Amygdala (tissue), 56 donors: ENCODE measurements at regions not wholly inside any gene's neighbourhood (a gene's known extent, or its start where the extent isn't known, plus 50 kb on each side); places are given as distances from the start of the nearest gene placed in this dataset.
"Not testable (repeated sequence)": the region's sequence is repeated elsewhere in the genome, so short reads cannot be mapped to it uniquely, and the experiment has no call there.

Source experiments
- DNase-seq, 56 donors: peaks; one replicate each; lab custom pipeline; 2025; lab: John Stamatoyannopoulos, UW

DNA sequence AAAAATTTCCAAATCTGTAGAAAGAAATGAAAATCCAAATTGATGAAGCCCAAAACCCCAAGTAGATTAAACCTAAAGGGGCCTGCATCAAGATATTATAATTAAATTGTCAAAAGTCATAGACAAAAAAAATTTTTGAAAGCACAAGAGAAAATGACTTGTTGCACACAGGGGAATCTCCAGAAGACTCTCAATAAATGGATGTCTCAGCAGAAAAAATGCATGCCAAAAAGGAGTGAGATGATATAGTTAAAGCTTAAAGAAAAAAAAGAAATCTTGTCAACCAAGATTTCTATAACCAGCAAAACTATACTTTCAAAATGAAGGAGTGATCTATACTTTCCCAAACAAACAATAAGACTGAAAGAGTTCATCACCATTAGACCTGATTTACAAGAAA, 393.2 kb upstream of the SPAG17 start:
- no peak for DNase-seq

DNA sequence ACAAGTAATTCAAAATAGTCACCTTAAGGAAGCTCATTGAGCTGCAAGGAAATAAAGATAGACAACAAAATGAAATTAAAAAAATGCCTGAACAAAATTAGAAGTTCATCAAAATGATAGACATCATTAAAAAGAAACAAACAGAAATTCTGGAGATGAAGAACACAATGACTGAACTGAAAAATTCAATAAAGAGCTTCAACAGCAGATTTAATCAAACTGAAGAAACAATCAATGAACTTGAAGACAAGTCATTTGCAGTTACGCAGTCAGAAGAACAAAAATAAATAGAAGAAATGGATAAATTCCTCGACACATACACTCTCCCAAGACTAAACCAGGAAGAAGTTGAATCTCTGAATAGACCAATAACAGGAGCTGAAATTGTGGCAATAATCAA, 390.0 kb upstream of the SPAG17 start:
- no peak for DNase-seq

DNA sequence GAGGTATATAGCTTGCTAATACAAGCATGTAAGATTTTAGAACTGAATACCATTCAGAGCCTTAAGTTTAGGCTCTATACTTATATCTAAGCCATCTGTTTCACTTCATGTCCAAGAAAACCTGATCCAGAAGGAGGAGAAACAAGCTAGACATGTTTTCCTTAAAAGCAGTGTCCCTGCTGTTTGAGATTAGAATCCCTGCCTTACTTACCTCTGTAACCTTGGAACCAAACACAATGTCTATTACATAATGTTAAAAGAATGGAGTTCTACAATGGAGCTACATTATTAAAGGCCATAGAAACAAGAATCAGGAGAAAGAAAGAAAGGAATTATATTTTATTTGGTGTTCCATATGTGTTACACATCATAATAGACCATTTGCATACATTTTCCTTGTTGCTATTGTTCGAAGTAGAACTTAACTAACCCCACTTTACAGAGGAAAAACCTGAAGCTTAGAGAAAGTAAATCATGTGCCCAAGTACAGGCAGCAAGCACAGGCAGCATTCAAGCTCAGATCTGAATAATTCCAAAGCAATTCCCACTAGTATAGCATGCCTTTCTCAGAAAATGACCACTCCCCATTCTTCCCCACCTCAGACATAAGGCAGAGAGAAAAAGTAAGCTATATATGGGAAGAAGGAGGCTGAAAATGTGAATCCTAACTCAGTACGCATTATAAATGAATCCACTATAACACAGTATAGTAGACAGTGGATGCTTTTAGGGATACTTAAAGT, 380.1 kb upstream of the SPAG17 start:
- no peak for DNase-seq

GRCh38 chr1:118563981-118564951, 379.2 kb upstream of the SPAG17 start:
- no peak for DNase-seq

DNA sequence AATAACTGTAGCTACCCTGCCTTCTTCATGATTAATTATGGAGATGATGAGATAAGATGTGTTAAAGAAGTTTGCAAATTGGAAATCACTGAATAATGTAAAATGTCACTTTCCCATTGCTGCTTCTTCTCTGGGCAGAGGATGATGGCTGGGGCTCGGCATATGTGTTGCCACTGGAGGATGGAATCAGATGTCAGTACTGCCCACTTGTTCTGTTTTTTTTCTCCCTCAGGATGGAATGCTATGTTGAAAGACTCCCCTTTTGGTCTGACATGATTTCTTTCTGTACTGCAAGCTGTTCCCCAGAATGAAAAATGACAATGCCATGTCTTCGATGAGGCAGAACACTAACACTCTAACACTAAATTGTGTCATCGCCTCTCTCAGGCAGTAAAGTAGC, 373.9 kb upstream of the SPAG17 start:
- no peak for DNase-seq

DNA sequence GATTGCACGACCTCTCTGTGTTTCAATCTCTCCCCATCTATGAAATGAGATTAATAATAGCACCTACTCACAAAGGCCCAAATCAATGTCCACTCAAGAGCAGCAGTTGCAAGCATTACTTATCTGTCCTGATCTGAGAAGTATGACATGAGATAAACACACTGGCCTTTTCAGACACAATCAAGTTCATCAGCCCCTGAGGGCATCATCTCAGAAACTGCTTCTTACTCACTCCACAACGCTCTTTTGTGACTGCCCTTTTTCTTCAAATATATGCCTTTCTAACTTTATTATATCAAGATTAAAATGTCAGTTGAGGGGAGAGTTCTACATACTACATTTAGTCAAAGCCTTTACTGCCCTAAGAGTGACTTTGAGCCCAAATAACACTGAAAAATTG, 371.9 kb upstream of the SPAG17 start:
- DNase-seq: no peak

- DNase-seq: no peak
Measured at GRCh38 chr1:118555638-118556037, 370.6 kb upstream of the SPAG17 start.

DNA sequence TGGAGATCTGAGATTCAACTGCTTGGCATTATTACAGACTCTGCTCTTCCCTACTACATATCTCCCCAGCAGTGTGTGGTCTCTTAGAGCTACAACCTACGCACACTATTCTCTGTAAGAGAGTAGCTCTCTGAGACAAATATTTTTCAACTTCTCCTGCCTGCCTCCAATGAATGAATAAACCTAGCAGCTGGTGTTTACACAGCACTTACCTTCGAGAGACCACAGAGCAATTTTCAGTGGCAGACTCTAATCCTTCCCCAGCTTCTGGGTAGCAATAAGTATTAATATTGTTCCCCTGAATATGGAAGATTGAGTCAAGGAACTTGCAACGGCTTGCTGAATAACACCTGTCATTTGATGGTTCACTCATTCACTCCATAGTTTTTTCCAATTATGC, 350.9 kb upstream of the SPAG17 start:
- DNase-seq: no peak

DNA sequence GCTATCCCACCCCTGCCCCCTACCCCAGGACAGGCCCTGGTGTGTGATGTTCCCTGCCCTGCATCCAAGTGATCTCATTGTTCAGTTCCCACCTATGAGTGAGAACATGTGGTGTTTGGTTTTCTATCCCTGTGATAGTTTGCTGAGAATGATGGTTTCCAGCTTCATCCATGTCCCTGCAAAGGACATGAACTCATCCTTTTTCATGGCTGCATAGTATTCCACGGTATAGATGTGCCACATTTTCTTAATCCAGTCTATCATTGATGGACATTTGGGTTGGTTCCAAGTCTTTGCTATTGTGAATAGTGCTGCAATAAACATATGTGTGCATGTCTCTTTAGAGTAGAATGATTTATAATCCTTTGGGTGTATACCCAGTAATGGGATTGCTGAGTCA, 326.9 kb upstream of the SPAG17 start:
- not testable (repeated sequence) for DNase-seq

GRCh38 chr1:118504867-118505266, 319.8 kb upstream of the SPAG17 start:
- no peak for DNase-seq

DNA sequence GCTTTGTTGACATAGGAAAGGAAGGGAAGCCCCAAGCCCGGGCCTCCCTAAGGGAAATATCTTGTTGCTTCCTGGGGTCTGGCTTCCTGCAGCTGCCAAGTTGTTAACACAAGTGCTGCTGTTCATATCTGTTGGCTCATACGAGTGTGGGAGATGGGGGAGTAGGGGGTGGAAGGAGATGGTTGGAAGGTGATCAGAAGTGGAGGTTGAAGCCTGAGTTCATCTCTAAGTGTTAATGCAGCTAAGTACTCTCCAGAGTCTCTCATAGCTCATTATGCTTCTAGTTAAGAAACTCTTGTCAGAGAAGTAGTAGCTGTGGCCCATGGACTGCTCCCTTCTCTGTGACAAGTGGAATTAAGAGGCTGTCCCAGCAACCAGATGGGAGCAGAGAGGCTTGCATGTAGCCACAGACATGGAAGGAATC, 319.2 kb upstream of the SPAG17 start:
- no peak for DNase-seq

- DNase-seq: no peak
Measured at GRCh38 chr1:118503752-118504151, 318.7 kb upstream of the SPAG17 start.

DNA sequence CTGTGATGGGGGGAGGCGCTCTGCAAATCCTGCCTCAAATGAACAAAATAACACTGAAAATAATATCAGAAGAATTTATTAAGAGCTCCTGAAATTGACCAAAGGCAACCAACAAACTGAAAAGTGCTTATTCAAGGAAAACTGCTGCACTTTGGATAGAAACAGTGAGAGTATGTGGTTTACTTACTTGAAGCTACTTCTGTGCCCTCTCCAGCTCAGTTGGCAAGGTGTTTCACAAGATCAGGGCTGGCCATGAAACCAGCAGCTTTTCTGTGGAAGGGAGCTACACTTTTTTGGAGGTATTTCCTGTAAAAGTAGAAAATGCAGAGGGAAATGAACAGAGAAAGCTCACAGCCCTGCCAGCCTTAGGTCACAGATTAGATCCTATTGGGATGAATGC, 310.0 kb upstream of the SPAG17 start:
- no peak for DNase-seq

GRCh38 chr1:118488787-118489186, 303.8 kb upstream of the SPAG17 start:
- no peak for DNase-seq

GRCh38 chr1:118487932-118488331, 302.9 kb upstream of the SPAG17 start:
- no peak for DNase-seq

GRCh38 chr1:118487091-118487490, 302.1 kb upstream of the SPAG17 start:
- no peak for DNase-seq

DNA sequence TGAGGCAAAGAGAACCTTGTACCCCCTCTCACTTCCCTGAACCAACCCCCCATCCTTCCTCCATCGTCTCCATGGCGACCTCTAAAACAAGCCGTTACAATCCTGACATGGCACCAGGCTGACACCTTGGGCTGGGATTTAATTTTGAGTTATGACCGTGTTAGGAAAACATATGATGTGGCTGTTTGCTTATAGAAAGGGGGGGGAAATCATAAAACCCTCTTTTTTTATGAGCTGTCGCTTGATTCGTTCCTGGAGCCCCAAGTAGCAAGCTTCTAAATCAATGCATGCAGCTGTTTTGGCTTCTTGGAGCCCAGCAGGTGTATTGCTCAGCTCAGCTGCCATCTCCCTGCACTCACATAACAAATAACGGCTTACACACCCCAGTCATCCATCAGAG, 301.2 kb upstream of the SPAG17 start:
- no peak for DNase-seq

DNA sequence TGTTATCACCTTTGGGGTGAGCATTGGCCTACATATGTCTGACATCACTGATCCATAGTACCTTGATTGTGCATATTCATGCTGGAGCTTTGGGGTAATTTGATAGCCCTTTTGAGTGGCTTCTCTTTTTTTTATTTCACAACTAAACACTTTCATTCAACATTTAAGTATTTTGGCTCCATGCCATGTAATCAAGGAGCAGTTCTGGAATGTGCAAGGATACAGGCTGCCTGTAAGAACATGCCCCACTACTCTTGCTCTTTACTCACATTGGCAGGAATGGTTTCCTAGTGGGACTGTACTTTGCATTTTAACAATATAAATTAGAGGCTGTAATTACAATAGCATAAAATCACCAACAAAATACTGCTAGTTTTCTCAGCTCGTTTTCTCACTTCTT, 300.7 kb upstream of the SPAG17 start:
- DNase-seq: no peak

- DNase-seq: no peak
Measured at GRCh38 chr1:118484893-118485292, 299.9 kb upstream of the SPAG17 start.

DNA sequence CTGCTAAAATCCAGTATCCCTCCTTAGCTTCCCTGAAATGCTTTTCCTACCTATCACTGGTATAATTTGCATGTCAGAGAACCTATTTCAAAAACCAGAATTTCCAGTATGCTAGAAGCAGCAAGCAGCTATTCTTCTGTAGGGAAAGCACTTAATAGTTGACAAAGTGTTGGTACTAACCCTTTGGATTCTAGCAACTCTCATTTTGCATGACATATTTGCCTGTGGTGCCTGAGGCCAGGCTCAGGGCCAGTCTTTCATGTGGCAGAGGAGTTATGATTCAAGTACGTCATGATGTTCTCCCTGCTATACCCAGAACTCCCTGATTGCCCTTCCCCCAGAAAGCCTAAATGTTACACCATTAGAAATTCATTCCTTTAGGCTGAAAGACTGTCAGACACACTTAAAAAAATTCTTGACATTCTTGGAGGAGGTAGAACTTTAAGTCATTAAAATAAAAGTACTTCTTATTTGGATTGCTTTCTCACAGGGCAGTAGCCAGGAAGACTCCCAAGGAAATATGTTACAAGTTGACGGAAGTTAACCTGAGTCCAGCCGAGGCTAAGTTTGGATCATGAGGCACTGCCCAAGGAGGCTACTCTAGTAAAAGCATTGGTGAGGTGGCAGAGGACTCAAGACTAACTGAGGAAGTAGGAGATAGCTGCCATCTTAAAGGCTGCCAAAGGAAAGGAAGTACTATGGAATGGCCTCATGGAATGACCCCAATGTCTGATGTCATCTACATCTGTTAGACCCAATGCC, 298.4 kb upstream of the SPAG17 start:
- no peak for DNase-seq

- no peak for DNase-seq
Measured at GRCh38 chr1:118481126-118481525, 296.1 kb upstream of the SPAG17 start.
